ENCODE measurements at regions not wholly inside any gene's neighbourhood (a gene's known extent, or its start where the extent isn't known, plus 50 kb on each side); places are given as distances from the start of the nearest gene placed in this dataset.

DNA sequence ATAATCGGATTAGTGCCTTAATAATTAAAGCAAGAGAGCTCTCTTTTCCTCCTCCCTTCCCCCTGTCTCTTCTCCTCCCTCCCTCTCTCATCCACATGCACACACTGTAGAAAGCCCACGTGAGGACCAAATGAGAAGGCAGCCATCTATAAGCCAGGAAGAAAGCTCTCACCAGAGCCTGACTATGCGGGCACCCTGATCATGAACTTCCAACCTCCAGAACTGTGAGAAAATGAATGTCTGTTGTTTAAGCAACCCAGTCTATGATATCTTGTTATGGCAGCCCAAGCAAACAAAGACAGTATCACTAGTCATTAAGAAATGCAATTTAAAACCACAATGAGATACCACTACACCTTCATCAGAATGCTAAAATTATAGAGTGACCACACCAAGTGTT lies 220.3 kb downstream of the EN1 start:
- TF ChIP-seq, protein P1, sequence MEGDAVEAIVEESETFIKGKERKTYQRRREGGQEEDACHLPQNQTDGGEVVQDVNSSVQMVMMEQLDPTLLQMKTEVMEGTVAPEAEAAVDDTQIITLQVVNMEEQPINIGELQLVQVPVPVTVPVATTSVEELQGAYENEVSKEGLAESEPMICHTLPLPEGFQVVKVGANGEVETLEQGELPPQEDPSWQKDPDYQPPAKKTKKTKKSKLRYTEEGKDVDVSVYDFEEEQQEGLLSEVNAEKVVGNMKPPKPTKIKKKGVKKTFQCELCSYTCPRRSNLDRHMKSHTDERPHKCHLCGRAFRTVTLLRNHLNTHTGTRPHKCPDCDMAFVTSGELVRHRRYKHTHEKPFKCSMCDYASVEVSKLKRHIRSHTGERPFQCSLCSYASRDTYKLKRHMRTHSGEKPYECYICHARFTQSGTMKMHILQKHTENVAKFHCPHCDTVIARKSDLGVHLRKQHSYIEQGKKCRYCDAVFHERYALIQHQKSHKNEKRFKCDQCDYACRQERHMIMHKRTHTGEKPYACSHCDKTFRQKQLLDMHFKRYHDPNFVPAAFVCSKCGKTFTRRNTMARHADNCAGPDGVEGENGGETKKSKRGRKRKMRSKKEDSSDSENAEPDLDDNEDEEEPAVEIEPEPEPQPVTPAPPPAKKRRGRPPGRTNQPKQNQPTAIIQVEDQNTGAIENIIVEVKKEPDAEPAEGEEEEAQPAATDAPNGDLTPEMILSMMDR (IDR thresholded peaks at IDR 0.05; ENCODE audit: low read depth, low read length, missing input control) = no peak
- TF ChIP-seq, protein P2, sequence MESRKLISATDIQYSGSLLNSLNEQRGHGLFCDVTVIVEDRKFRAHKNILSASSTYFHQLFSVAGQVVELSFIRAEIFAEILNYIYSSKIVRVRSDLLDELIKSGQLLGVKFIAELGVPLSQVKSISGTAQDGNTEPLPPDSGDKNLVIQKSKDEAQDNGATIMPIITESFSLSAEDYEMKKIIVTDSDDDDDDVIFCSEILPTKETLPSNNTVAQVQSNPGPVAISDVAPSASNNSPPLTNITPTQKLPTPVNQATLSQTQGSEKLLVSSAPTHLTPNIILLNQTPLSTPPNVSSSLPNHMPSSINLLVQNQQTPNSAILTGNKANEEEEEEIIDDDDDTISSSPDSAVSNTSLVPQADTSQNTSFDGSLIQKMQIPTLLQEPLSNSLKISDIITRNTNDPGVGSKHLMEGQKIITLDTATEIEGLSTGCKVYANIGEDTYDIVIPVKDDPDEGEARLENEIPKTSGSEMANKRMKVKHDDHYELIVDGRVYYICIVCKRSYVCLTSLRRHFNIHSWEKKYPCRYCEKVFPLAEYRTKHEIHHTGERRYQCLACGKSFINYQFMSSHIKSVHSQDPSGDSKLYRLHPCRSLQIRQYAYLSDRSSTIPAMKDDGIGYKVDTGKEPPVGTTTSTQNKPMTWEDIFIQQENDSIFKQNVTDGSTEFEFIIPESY (IDR thresholded peaks at IDR 0.05) = no peak
- TF ChIP-seq, protein P3, sequence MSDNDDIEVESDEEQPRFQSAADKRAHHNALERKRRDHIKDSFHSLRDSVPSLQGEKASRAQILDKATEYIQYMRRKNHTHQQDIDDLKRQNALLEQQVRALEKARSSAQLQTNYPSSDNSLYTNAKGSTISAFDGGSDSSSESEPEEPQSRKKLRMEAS (IDR thresholded peaks at IDR 0.05) = no peak
- TF ChIP-seq RAD21 (IDR thresholded peaks at IDR 0.05) (no peak), SP1 (IDR thresholded peaks at IDR 0.05) (no peak), YY1 (IDR thresholded peaks at IDR 0.05) (no peak), NR2F2 (IDR thresholded peaks at IDR 0.05) (no peak), TAF1 (conservative IDR thresholded peaks at IDR 0.05) (no peak), JUND (IDR thresholded peaks at IDR 0.05) (no peak), HNF4A (conservative IDR thresholded peaks at IDR 0.05) (no peak)
- TF ChIP-seq, protein P4, sequence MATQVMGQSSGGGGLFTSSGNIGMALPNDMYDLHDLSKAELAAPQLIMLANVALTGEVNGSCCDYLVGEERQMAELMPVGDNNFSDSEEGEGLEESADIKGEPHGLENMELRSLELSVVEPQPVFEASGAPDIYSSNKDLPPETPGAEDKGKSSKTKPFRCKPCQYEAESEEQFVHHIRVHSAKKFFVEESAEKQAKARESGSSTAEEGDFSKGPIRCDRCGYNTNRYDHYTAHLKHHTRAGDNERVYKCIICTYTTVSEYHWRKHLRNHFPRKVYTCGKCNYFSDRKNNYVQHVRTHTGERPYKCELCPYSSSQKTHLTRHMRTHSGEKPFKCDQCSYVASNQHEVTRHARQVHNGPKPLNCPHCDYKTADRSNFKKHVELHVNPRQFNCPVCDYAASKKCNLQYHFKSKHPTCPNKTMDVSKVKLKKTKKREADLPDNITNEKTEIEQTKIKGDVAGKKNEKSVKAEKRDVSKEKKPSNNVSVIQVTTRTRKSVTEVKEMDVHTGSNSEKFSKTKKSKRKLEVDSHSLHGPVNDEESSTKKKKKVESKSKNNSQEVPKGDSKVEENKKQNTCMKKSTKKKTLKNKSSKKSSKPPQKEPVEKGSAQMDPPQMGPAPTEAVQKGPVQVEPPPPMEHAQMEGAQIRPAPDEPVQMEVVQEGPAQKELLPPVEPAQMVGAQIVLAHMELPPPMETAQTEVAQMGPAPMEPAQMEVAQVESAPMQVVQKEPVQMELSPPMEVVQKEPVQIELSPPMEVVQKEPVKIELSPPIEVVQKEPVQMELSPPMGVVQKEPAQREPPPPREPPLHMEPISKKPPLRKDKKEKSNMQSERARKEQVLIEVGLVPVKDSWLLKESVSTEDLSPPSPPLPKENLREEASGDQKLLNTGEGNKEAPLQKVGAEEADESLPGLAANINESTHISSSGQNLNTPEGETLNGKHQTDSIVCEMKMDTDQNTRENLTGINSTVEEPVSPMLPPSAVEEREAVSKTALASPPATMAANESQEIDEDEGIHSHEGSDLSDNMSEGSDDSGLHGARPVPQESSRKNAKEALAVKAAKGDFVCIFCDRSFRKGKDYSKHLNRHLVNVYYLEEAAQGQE (IDR thresholded peaks at IDR 0.05) = no peak
- TF ChIP-seq, protein P5, sequence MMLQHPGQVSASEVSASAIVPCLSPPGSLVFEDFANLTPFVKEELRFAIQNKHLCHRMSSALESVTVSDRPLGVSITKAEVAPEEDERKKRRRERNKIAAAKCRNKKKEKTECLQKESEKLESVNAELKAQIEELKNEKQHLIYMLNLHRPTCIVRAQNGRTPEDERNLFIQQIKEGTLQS (IDR thresholded peaks at IDR 0.05) = no peak

Data from liver (tissue), 3 donors.